Osteoblast (primary cell): ENCODE measurements at regions not wholly inside any gene's neighbourhood (a gene's known extent, or its start where the extent isn't known, plus 50 kb on each side); places are given as distances from the start of the nearest gene placed in this dataset.
A peak's percentile ranks its signal among the peaks of the same experiment; 100 is the strongest.
"Not testable (repeated sequence)": the region's sequence is repeated elsewhere in the genome, so short reads cannot be mapped to it uniquely, and the experiment has no call there.

Experiments
- DNase-seq: peaks from one replicate; pipeline ENCODE4 v3.0.0; 2011; ENCODE audit warnings: low spot score, mixed read lengths; ENCODE audit not compliant: insufficient read length; ENCODE audit errors: missing footprints
- H2AFZ ChIP-seq: 2 replicates; pipeline ENCODE4 v1.6.0; 2011; ENCODE audit warnings: mild to moderate bottlenecking, low read length
- H3K27ac ChIP-seq: 2 replicates; pipeline ENCODE4 v1.5.1; 2011; ENCODE audit warnings: mild to moderate bottlenecking, low read depth, low read length, moderate library complexity
- H3K27me3 ChIP-seq: 2 replicates; pipeline ENCODE4 v1.6.0; 2012; ENCODE audit warnings: mild to moderate bottlenecking, control low read depth, inconsistent platforms, low read length, moderate library complexity; ENCODE audit not compliant: insufficient read depth
- H3K36me3 ChIP-seq: 2 replicates; pipeline ENCODE4 v1.5.1; 2011; ENCODE audit warnings: mild to moderate bottlenecking, low read length, control low read depth, moderate library complexity; ENCODE audit not compliant: insufficient read depth
- H3K4me1 ChIP-seq: 2 replicates; pipeline ENCODE4 v1.5.1; 2011; ENCODE audit warnings: mild to moderate bottlenecking, low read length, control low read depth, moderate library complexity; ENCODE audit not compliant: insufficient read depth
- H3K4me2 ChIP-seq: 2 replicates; pipeline ENCODE4 v1.6.0; 2011; ENCODE audit warnings: mild to moderate bottlenecking, low read length; ENCODE audit not compliant: insufficient read depth
- H3K4me3 ChIP-seq: fragments of 200-600 bp; sonication (generic); 3 replicates; pipeline ENCODE4 v1.5.1; 2012; ENCODE audit warnings: mild to moderate bottlenecking, low read length, inconsistent platforms; ENCODE audit not compliant: insufficient read depth
- H3K79me2 ChIP-seq: 2 replicates; pipeline ENCODE4 v1.6.0; 2012; ENCODE audit warnings: mild to moderate bottlenecking, low read length, control low read depth, inconsistent platforms; ENCODE audit not compliant: insufficient read depth
- H3K9me3 ChIP-seq: 2 replicates; pipeline ENCODE4 v1.5.1; 2011; ENCODE audit warnings: low read depth, low read length, control low read depth
- H4K20me1 ChIP-seq: 2 replicates; pipeline ENCODE4 v1.6.0; 2012; ENCODE audit warnings: mild to moderate bottlenecking, low read length, control low read depth; ENCODE audit not compliant: insufficient read depth
- CTCF ChIP-seq: IDR thresholded peaks from 2 replicates; pipeline ENCODE4 v1.5.1; 2011; ENCODE audit warnings: mild to moderate bottlenecking, low read depth, low read length, moderate library complexity; ENCODE audit errors: extremely low read depth

- Histone ChIP-seq H4K20me1 (no peaks in the 10 kb centered on the region), H2AFZ (no peak overlapping the region), H3K9me3 (no peaks in the 10 kb centered on the region), H3K27me3 (no peaks in the 10 kb centered on the region), H3K4me3 (no peak overlapping the region), H3K79me2 (no peaks in the 10 kb centered on the region), H3K4me2 (no peak overlapping the region), H3K36me3 (no peaks in the 10 kb centered on the region), H3K4me1 (no peaks in the 10 kb centered on the region), H3K27ac (no peak overlapping the region)
- TF ChIP-seq CTCF: no peak
- no peak for DNase-seq
Measured at GRCh38 chr5:54793468-54794134, 191.8 kb downstream of the ESM1 start.

- Histone ChIP-seq H3K36me3 (no peaks in the 10 kb centered on the region), H3K4me1 (no peaks in the 10 kb centered on the region), H3K9me3 (no peaks in the 10 kb centered on the region), H3K27ac (no peak overlapping the region), H3K27me3 (no peaks in the 10 kb centered on the region), H3K4me3 (no peak overlapping the region), H3K4me2 (no peak overlapping the region), H4K20me1 (no peaks in the 10 kb centered on the region), H2AFZ (no peak overlapping the region), H3K79me2 (no peaks in the 10 kb centered on the region)
- TF ChIP-seq CTCF: no peak
- no peak for DNase-seq
Measured at GRCh38 chr5:54792611-54793404, 192.6 kb downstream of the ESM1 start.

GRCh38 chr5:54787910-54788309 is 197.5 kb downstream of the ESM1 start:
- not testable (repeated sequence) for H3K9me3 ChIP-seq, H3K27ac ChIP-seq, H3K27me3 ChIP-seq, H4K20me1 ChIP-seq, H3K4me2 ChIP-seq, H3K36me3 ChIP-seq, H2AFZ ChIP-seq, H3K4me3 ChIP-seq, DNase-seq, H3K79me2 ChIP-seq, H3K4me1 ChIP-seq

- Histone ChIP-seq H2AFZ (peak overlapping the region; percentile 76), H3K4me1 (no peaks in the 10 kb centered on the region), H3K27me3 (no peaks in the 10 kb centered on the region), H3K4me3 (no peak overlapping the region), H3K79me2 (no peaks in the 10 kb centered on the region), H4K20me1 (no peaks in the 10 kb centered on the region), H3K36me3 (no peaks in the 10 kb centered on the region), H3K27ac (no peak overlapping the region), H3K4me2 (no peak overlapping the region), H3K9me3 (no peaks in the 10 kb centered on the region)
- TF ChIP-seq CTCF: no peak
- peak; percentile 25 for DNase-seq
Measured at GRCh38 chr5:54785729-54786591, 199.4 kb downstream of the ESM1 start.
